Suprapubic skin (tissue), 3 donors: ENCODE measurements at regions not wholly inside any gene's neighbourhood (a gene's known extent, or its start where the extent isn't known, plus 50 kb on each side); places are given as distances from the start of the nearest gene placed in this dataset.

ENCODE experiments used
- POLR2AphosphoS5 ChIP-seq, 3 donors: sonication (generic); formaldehyde crosslinking; IDR thresholded peaks; one replicate each; pipeline ENCODE4 v1.6.1; 2017; ENCODE audit warnings: antibody characterized with exemption in 3 of 3
- TF ChIP-seq, protein P1 (sequence below), 2 donors: fragments of 200-600 bp in 1 of 2; fragments of 450-650 bp in 1 of 2; sonication (generic) in 1 of 2; IDR thresholded peaks; one replicate each; pipeline ENCODE4 v1.5.1; 2016 to 2019; ENCODE audit warnings: antibody characterized with exemption in 2 of 2, mild to moderate bottlenecking in 1 of 2, moderate library complexity in 1 of 2

DNA sequence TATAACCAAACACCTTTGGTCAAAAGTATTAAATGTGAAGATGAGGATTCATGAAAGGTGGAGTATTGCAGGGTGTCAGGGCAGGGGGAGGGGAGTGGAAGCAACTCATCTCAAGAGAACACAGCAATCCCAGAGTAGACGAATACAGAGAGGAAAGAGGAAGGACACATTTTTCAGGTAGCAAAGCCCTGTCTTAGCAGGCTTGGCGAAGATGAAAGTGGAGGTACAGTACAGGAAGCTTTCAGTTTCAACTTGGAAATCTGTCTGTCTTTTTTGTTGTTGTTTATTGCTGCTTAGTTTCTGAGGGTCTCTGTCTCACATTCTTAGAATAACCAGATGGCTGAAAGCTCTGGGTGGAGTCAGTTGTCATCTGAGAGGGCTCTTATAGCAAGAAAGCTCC lies 80.8 kb upstream of the GPR149 start:
- TF ChIP-seq POLR2AphosphoS5 (IDR thresholded peaks at IDR 0.05), result no peak
- TF ChIP-seq, protein P1, sequence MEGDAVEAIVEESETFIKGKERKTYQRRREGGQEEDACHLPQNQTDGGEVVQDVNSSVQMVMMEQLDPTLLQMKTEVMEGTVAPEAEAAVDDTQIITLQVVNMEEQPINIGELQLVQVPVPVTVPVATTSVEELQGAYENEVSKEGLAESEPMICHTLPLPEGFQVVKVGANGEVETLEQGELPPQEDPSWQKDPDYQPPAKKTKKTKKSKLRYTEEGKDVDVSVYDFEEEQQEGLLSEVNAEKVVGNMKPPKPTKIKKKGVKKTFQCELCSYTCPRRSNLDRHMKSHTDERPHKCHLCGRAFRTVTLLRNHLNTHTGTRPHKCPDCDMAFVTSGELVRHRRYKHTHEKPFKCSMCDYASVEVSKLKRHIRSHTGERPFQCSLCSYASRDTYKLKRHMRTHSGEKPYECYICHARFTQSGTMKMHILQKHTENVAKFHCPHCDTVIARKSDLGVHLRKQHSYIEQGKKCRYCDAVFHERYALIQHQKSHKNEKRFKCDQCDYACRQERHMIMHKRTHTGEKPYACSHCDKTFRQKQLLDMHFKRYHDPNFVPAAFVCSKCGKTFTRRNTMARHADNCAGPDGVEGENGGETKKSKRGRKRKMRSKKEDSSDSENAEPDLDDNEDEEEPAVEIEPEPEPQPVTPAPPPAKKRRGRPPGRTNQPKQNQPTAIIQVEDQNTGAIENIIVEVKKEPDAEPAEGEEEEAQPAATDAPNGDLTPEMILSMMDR (IDR thresholded peaks at IDR 0.05), result no peak
